Upper lobe of left lung (tissue), 6 donors: ENCODE measurements at regions not wholly inside any gene's neighbourhood (a gene's known extent, or its start where the extent isn't known, plus 50 kb on each side); places are given as distances from the start of the nearest gene placed in this dataset.
A peak's percentile ranks its signal among the peaks of the same experiment; 100 is the strongest.

Experiments
- ATAC-seq, 2 donors: fragments of 200-7000 bp; cut with Tn5 transposase; one replicate each; pipeline ENCODE4 v1.9.1; 2022; ENCODE audit warnings: mild to moderate bottlenecking in 2 of 2, moderate library complexity in 2 of 2; ENCODE audit not compliant: low FRiP score in 2 of 2
- DNase-seq, 2 donors: peaks; one replicate each; pipeline ENCODE4 v3.0.0-alpha.2; 2019 to 2020
- H3K27ac ChIP-seq, 4 donors: fragments of 200-600 bp; sonication (generic); one replicate each; pipeline ENCODE4 v1.5.1; 2016 to 2019
- H3K27me3 ChIP-seq, 4 donors: fragments of 200-600 bp; sonication (generic); one replicate each; pipeline ENCODE4 v1.5.1; 2017 to 2019
- H3K36me3 ChIP-seq, 4 donors: fragments of 200-600 bp; sonication (generic); one replicate each; pipeline ENCODE4 v1.5.1; 2016 to 2019
- H3K4me1 ChIP-seq, 4 donors: fragments of 200-600 bp; sonication (generic); one replicate each; pipeline ENCODE4 v1.5.1; 2018 to 2019
- H3K4me3 ChIP-seq, 4 donors: fragments of 200-600 bp; sonication (generic); one replicate each; pipeline ENCODE4 v1.5.1; 2017 to 2019; ENCODE audit warnings: mild to moderate bottlenecking in 2 of 4, moderate library complexity in 1 of 4
- H3K9me3 ChIP-seq, 4 donors: fragments of 200-600 bp; sonication (generic); one replicate each; pipeline ENCODE4 v1.5.1; 2018 to 2019
- CTCF ChIP-seq, 6 experiments: fragments of 450-650 bp in 4 of 6; fragments of 200-600 bp in 2 of 6; sonication (generic) in 2 of 6; IDR thresholded peaks; one replicate each; pipeline ENCODE4 v1.5.1; 2016 to 2019; ENCODE audit warnings: antibody characterized with exemption in 6 of 6
- EP300 ChIP-seq, 4 donors: sonication (generic); formaldehyde crosslinking; IDR thresholded peaks; one replicate each; pipeline ENCODE4 v1.5.1; 2017; ENCODE audit warnings: antibody characterized with exemption in 4 of 4, control low read depth in 2 of 4
- POLR2A ChIP-seq, 4 donors: fragments of 450-650 bp; IDR thresholded peaks; one replicate each; pipeline ENCODE4 v1.5.1; 2016 to 2017; ENCODE audit warnings: antibody characterized with exemption in 4 of 4, mild to moderate bottlenecking in 2 of 4
- POLR2AphosphoS5 ChIP-seq, 2 donors: sonication (generic); formaldehyde crosslinking; IDR thresholded peaks; one replicate each; pipeline ENCODE4 v1.5.1; 2017; ENCODE audit warnings: antibody characterized with exemption in 2 of 2
- WGBS, 2 donors: methylation state at CpG; one replicate each; pipeline ENCODE4 v1.1.5; 2017 to 2018; 5-methylcytosine and 5-hydroxymethylcytosine counted together
- donor health status: DM: no; HTN: no; CAD: no; lungs with moderate emphysema.
- donor health status: DM: no; HTN: yes; CAD: no; lungs with severe emphysema.

GRCh38 chr12:25615119-25615518, 62.0 kb upstream of the LMNTD1 start:
- no peaks in the 10 kb centered on the region for H3K4me1 ChIP-seq
- ATAC-seq (peak in 1 of 2 donors; percentile 66), DNase-seq (peak in 1 of 2 donors; percentile 25)
- no peaks in the 10 kb centered on the region for H3K27me3 ChIP-seq
- H3K27ac ChIP-seq = no peak overlapping the region
- H3K36me3 ChIP-seq = no peaks in the 10 kb centered on the region
- TF ChIP-seq POLR2AphosphoS5 (IDR thresholded peaks at IDR 0.05) (no peak), EP300 (IDR thresholded peaks at IDR 0.05) (peak in 1 of 4 donors; percentile 61)
- H3K9me3 ChIP-seq = no peaks in the 10 kb centered on the region
- 80 to 90% methylated on average over 3 of the region's 3 CpGs for WGBS, 2 donors
- H3K4me3 ChIP-seq = no peak overlapping the region

- 71 to 100% methylated on average over 1 of the region's 1 CpG for WGBS, 2 donors
Observed at GRCh38 chr12:25616286-25616685, 63.2 kb upstream of the LMNTD1 start.

GRCh38 chr12:25617991-25618390, 64.9 kb upstream of the LMNTD1 start:
- Histone ChIP-seq H3K36me3 (no peaks in the 10 kb centered on the region), H3K27ac (no peak overlapping the region), H3K4me1 (no peaks in the 10 kb centered on the region), H3K4me3 (no peak overlapping the region), H3K9me3 (no peaks in the 10 kb centered on the region), H3K27me3 (no peaks in the 10 kb centered on the region)
- TF ChIP-seq CTCF (IDR thresholded peaks at IDR 0.05) (no peak), EP300 (IDR thresholded peaks at IDR 0.05) (no peak), POLR2AphosphoS5 (IDR thresholded peaks at IDR 0.05) (no peak), POLR2A (IDR thresholded peaks at IDR 0.05) (no peak)
- WGBS, 2 donors = 93 to 100% methylated on average over 1 of the region's 1 CpG
- ATAC-seq (no peak), DNase-seq (no peak)

More at GRCh38 chr12:25616286-25616685, 63.2 kb upstream of the LMNTD1 start:
- H3K27ac ChIP-seq = no peak overlapping the region
- no peak overlapping the region for H3K4me3 ChIP-seq
- TF ChIP-seq CTCF (IDR thresholded peaks at IDR 0.05) (no peak), POLR2A (IDR thresholded peaks at IDR 0.05) (no peak), EP300 (IDR thresholded peaks at IDR 0.05) (no peak), POLR2AphosphoS5 (IDR thresholded peaks at IDR 0.05) (no peak)
- H3K9me3 ChIP-seq = no peaks in the 10 kb centered on the region
- H3K27me3 ChIP-seq = no peaks in the 10 kb centered on the region
- ATAC-seq = no peak
- H3K36me3 ChIP-seq = no peaks in the 10 kb centered on the region
- DNase-seq = no peak
- H3K4me1 ChIP-seq = no peaks in the 10 kb centered on the region

GRCh38 chr12:25623816-25624215, 70.7 kb upstream of the LMNTD1 start:
- ATAC-seq (no peak), DNase-seq (no peak)
- TF ChIP-seq POLR2A (IDR thresholded peaks at IDR 0.05) = no peak
- no peak for TF ChIP-seq CTCF (IDR thresholded peaks at IDR 0.05)
- TF ChIP-seq EP300 (IDR thresholded peaks at IDR 0.05) = no peak
- no peak for TF ChIP-seq POLR2AphosphoS5 (IDR thresholded peaks at IDR 0.05)
- H3K9me3 ChIP-seq = no peaks in the 10 kb centered on the region
- H3K4me1 ChIP-seq = no peaks in the 10 kb centered on the region
- H3K4me3 ChIP-seq = no peak overlapping the region
- H3K27me3 ChIP-seq = no peaks in the 10 kb centered on the region
- 100% methylated on average over 1 of the region's 1 CpG for WGBS, 2 donors
- H3K36me3 ChIP-seq = no peaks in the 10 kb centered on the region
- H3K27ac ChIP-seq = no peak overlapping the region

GRCh38 chr12:25625146-25625545, 72.1 kb upstream of the LMNTD1 start:
- DNase-seq (no peak), ATAC-seq (no peak)
- Histone ChIP-seq H3K4me3 (no peak overlapping the region), H3K27ac (no peak overlapping the region), H3K9me3 (no peaks in the 10 kb centered on the region), H3K36me3 (no peaks in the 10 kb centered on the region), H3K27me3 (no peaks in the 10 kb centered on the region), H3K4me1 (no peaks in the 10 kb centered on the region)
- no peak for TF ChIP-seq POLR2AphosphoS5 (IDR thresholded peaks at IDR 0.05)
- TF ChIP-seq POLR2A (IDR thresholded peaks at IDR 0.05) = no peak
- TF ChIP-seq CTCF (IDR thresholded peaks at IDR 0.05) = no peak
- no peak for TF ChIP-seq EP300 (IDR thresholded peaks at IDR 0.05)
- 67 to 75% methylated on average over 2 of the region's 2 CpGs for WGBS, 2 donors
